GM18502 (cell line): ENCODE measurements at regions not wholly inside any gene's neighbourhood (a gene's known extent, or its start where the extent isn't known, plus 50 kb on each side); places are given as distances from the start of the nearest gene placed in this dataset.

Experiments
- ATAC-seq: cut with Tn5 transposase; IDR thresholded peaks from one replicate; pipeline ENCODE4 v1.9.1; 2021; ENCODE audit warnings: mild to moderate bottlenecking; ENCODE audit not compliant: unreplicated experiment, poor library complexity

GRCh38 chr1:194292966-194293365, 1106.6 kb upstream of the B3GALT2 start:
- no peak for ATAC-seq

DNA sequence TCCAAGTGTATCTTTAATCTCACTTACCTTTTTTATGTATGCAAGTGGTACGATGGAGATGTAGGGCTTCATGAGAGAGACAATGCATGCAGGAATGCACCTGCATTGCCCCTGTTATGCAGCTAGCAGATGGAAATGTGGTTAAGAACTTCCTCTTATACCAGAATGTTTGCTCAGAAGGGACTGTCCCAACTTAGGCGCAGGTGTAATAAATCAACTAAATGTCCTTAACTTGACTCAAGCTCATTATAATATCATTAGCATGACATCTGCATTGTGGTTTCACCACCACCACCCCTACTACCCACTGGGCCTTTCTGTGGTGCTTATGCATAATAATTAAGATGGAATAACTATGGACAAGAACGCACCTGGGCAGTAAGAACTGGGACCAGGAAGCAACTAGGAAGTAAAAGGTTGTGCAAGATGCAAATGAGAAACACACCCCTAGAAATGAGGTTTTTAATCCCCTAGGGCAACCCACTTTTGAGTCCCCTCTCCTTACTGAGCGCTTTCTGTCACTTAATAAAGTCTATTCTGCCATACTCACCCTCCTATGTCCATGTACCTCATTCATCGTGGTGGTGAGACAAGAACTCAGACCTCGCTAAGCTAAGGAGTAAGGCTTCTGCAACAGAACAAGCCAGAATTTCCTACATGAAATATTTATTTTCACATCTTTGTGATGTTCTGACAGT, 1103.3 kb upstream of the B3GALT2 start:
- ATAC-seq = peak; percentile 94

DNA sequence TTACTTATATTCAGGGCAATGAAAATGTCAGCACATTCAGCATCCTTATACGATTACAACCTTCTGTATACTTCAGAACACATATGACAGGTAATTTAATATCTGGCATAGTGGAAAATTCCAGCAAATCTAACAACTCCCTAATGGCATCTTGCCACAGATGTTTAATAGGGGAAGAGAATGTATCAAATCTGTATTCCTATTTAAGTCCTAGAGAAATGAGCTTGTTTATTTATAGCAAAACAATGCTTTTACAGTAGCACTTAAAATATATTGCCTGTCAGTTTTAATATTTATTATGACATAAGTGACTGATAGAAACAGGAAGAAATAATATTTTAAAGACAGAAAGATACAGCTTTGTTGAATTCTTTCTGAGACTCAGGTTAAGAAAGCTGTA, 1101.8 kb upstream of the B3GALT2 start:
- ATAC-seq = no peak

DNA sequence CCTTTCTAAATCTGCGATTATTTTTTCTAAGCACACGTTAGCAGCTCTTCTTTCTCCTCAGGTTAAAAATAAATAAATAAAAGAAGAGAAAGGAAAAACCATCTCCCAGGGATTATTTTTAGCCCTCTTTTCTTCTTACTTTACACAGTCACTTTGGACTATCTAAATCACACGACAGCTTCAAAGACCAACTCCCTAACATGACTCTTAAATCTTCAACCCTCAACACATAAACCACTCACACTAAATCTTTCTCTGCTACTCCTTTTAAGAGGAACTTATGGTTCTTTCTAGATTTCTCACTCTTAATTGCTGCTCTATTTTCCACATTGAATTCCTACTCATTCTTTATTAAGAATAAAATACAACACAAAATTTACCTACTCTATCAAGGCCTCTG, 1095.0 kb upstream of the B3GALT2 start:
- ATAC-seq = no peak

DNA sequence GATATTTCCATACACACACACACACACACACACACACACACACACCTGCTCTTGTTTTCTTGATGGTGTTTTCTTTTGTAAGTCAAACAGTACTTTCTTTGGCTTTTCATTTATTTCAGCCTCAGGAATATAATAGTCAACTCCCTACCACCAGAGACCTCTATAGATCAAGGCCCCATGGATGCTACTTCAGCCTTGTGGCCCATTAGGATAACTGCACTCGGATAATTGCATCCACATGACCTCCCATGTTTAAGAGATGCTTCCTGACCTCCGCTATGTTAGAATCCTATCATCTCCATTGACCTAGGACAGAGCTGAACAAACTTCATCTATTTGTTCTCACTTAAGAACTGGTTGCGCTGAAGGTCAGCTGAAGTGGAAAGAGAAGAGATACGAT, 1094.0 kb upstream of the B3GALT2 start:
- ATAC-seq = no peak

DNA sequence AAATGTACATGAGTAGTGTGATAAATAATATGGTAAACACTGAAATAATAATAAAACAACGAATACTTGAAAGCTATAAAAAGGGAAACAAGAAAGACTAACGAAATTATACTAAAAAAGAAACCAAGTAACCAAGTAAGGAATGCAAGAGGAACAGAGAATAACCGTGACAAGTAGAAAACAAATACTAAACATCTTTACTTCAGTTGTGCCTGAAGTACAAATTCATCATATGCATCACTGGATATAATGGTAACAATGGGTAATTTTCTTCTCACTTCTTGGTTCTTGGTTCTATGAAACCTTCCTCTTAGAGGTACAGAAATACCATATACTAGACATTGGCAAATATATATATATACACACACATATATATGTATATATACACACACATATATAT, 1093.6 kb upstream of the B3GALT2 start:
- peak; percentile 74 for ATAC-seq

- peak; percentile 47 for ATAC-seq
These were observed 1091.5 kb upstream of the B3GALT2 start for GRCh38 chr1:194277927-194278326.

GRCh38 chr1:194273660-194274059, 1087.2 kb upstream of the B3GALT2 start:
- no peak for ATAC-seq

- ATAC-seq = no peak
These were observed 1082.4 kb upstream of the B3GALT2 start for GRCh38 chr1:194268839-194269238.

- no peak for ATAC-seq
These were observed 1080.6 kb upstream of the B3GALT2 start for GRCh38 chr1:194267021-194267420.

DNA sequence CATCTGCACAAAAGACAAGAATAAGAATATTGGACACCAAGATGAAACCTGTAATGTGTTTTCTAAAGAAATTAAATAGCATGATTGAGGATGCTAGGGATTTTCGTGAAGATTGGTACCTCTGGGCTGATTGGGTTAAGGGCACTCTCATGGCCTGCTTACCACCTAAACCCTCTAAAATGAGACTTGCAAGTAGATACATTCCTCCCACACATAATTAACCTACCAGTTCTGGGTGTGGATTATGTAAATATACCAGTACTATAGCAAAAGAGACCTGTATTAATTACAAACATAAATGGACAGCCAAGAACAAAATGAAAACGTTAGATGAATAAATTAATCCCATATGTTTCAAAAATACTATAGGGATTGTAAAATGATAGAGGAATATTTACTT, 1069.6 kb upstream of the B3GALT2 start:
- no peak for ATAC-seq

GRCh38 chr1:194252199-194252598, 1065.8 kb upstream of the B3GALT2 start:
- no peak for ATAC-seq

GRCh38 chr1:194241215-194241614, 1054.8 kb upstream of the B3GALT2 start:
- ATAC-seq = no peak

- no peak for ATAC-seq
These were observed 1046.7 kb upstream of the B3GALT2 start for GRCh38 chr1:194233069-194233468.

DNA sequence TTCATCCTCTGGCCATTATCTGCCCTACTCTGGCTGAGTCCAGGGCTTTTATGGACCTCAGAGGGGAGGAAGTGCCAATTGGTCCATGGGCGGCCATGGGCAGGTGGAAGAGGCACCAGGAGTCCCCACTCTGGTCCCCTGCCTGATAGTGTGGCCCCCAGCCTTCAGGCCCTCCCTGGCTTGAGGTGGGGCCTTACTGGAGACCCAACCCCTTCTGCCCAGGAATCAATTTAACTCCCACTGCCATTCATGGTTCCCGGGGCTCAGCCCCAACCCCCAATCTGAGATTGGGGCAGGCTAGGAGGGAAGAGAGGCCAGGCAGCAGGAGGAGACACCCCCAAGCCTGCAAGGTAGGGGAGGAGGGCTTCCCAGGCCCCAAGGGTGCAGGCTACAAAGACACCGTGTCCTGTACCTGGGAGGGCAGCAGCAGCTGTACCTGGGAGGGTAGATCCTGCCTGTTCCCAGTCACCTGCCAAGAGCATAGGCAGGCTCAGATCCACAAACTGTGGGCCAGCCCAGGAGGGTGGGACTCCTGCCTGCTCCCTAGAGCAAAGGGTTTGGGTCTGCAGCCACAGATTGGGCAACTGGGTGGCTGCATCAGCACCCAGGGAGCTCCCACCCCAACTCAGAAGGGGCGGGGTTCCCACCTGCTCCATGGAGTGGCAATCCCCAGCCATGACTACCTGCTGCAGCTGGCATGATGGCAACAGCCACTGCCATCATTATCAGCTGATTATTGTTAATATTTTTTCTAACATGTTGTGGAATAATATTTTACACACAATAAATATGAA, 1044.1 kb upstream of the B3GALT2 start:
- ATAC-seq = no peak

GRCh38 chr1:194228427-194228826, 1042.0 kb upstream of the B3GALT2 start:
- no peak for ATAC-seq

DNA sequence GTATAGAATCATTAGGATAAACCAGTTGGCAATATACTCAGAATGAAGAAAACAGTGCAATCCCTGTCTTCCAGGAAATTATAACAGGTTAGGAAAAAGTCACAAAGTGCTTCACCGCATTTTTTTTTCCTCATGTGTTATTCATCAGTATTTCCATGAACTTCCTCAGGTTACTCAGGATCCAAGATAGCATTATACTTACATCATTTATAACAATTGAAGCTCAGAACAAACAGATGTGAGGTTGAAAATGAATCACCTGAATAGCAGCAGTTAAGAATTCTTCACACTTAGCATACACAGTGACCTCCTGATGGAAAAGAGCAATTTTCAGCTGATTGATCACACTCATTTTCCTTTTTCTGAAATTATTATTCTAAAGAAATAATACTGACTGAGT, 1040.7 kb upstream of the B3GALT2 start:
- no peak for ATAC-seq

DNA sequence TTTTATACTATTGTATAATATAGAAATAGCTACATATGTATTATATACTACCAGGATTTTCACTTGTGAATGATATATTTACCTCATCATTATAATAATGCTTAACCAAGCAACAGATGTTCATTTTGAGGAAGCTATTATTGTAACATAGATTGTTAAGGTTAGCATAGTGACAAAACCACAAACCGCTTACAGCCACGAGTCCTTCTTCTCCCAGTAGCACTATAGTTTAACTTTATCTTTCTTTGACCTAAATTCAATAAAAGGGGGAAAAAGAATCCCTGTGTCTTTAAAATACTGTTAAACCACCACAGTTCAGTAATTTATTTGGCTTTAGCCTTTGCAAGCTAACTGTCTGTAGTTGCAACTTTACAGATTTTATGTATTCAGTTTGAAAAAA, 1039.4 kb upstream of the B3GALT2 start:
- peak; percentile 89 for ATAC-seq

DNA sequence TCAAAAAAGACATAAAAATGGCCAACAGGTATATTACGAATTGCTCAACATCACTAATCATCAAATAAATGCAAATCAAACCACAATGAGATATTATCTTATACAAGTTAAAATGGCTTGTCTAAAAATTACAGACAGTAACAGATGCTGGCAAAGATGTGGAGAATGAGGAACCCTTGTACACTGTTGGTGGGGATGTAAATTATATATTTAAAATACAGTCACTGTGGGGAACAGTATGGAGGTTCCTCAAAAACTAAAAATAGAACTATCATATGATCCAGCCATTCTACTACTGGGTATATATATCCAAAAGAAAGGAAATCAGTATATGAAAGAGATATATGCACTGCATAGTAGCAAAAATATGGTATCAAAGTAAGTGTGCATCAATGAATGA, 1037.2 kb upstream of the B3GALT2 start:
- no peak for ATAC-seq

DNA sequence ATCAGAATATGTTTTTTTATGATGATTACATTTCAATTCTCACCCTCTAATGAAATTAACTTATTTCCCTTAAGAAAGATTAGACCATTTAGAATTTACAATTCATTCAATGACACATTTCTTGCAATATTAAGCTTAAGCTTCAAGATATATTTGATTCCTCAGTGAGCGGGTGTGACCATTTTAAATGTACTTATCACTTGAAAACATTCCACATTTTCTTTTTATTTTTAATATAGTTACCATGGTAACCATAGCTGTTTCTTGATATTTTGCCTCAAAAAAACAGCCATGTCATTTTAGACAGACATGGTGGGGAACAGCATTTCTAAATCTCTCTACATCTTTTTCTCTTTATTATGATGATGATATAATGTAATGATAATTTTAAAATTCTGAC, 1029.0 kb upstream of the B3GALT2 start:
- ATAC-seq = no peak

DNA sequence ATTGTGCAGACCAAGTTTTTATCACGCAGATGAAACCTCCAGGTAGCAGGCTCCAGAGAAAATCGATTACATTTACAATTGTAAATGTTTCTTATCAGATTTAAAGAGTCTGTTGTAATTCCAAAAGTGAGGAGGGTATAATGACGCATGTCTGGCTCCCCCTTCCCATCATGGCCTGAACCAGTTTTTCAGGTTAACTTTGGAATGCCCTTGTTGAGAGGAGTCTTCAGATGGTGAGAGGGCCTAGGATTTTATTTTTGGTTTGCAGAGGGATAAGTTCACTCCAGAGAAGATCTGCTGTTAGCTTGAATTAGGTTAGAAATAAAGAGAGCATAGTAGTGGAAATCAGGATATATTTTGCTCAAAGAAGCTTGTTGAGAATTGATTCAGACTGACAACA, 1028.3 kb upstream of the B3GALT2 start:
- ATAC-seq = no peak

- no peak for ATAC-seq
These were observed 1023.5 kb upstream of the B3GALT2 start for GRCh38 chr1:194209920-194210319.
